HepG2 (cell line): ENCODE measurements at regions not wholly inside any gene's neighbourhood (a gene's known extent, or its start where the extent isn't known, plus 50 kb on each side); places are given as distances from the start of the nearest gene placed in this dataset.

Experiments
- CREB1 ChIP-seq, 2 experiments: fragments of 450-650 bp in 1 of 2; IDR thresholded peaks; 2 replicates each; pipeline ENCODE4 v1.6.1; 2016 to 2017; ENCODE audit warnings: control low read depth in 1 of 2, mild to moderate bottlenecking in 1 of 2, missing compliant biosample characterization in 1 of 2, missing genetic modification characterization in 1 of 2
- GABPB1 ChIP-seq: IDR thresholded peaks from 2 replicates; pipeline ENCODE4 v1.6.1; 2016; ENCODE audit warnings: mild to moderate bottlenecking, missing genetic modification reagents, moderate library complexity, missing compliant biosample characterization
- MEIS2 ChIP-seq: sonication (generic); formaldehyde crosslinking; IDR thresholded peaks from 2 replicates; pipeline ENCODE4 v1.9.0; 2021; ENCODE audit warnings: mild to moderate bottlenecking, missing genetic modification reagents
- NAIF1 ChIP-seq: sonication (generic); formaldehyde crosslinking; IDR thresholded peaks from 2 replicates; pipeline ENCODE4 v1.5.0; 2020; ENCODE audit warnings: mild to moderate bottlenecking, missing genetic modification reagents, borderline replicate concordance
- SIX4 ChIP-seq: sonication (generic); formaldehyde crosslinking; IDR thresholded peaks from 2 replicates; pipeline ENCODE4 v1.4.0; 2020; ENCODE audit warnings: missing genetic modification reagents
- ZMAT3 ChIP-seq: sonication (generic); formaldehyde crosslinking; conservative IDR thresholded peaks from 2 replicates; pipeline ENCODE4 v1.7.0; 2021; ENCODE audit warnings: missing genetic modification reagents
- ZNF12 ChIP-seq: sonication (generic); formaldehyde crosslinking; IDR thresholded peaks from 2 replicates; pipeline ENCODE4 v1.5.0; 2020; ENCODE audit warnings: missing genetic modification reagents
- ZNF121 ChIP-seq: sonication (generic); formaldehyde crosslinking; IDR thresholded peaks from 2 replicates; pipeline ENCODE4 v1.5.0; 2020; ENCODE audit warnings: mild to moderate bottlenecking, missing genetic modification reagents
- ZNF224 ChIP-seq: sonication (generic); formaldehyde crosslinking; IDR thresholded peaks from 2 replicates; pipeline ENCODE4 v1.5.0; 2020; ENCODE audit warnings: mild to moderate bottlenecking, missing genetic modification reagents
- ZNF30 ChIP-seq: sonication (generic); formaldehyde crosslinking; IDR thresholded peaks from 2 replicates; pipeline ENCODE4 v1.5.0; 2020; ENCODE audit warnings: mild to moderate bottlenecking, missing genetic modification reagents
- ZNF432 ChIP-seq: sonication (generic); formaldehyde crosslinking; IDR thresholded peaks from 2 replicates; pipeline ENCODE4 v1.5.0; 2020; ENCODE audit warnings: missing genetic modification reagents, mild to moderate bottlenecking, borderline replicate concordance
- ZNF598 ChIP-seq: sonication (generic); formaldehyde crosslinking; IDR thresholded peaks from 2 replicates; pipeline ENCODE4 v1.5.1; 2020; ENCODE audit warnings: mild to moderate bottlenecking, missing genetic modification reagents, borderline replicate concordance
- ZNF766 ChIP-seq: sonication (generic); formaldehyde crosslinking; IDR thresholded peaks from 2 replicates; pipeline ENCODE4 v1.5.0; 2020; ENCODE audit warnings: missing genetic modification reagents, borderline replicate concordance
- ZNF782 ChIP-seq: sonication (generic); formaldehyde crosslinking; IDR thresholded peaks from 2 replicates; pipeline ENCODE4 v1.4.0; 2020; ENCODE audit warnings: missing genetic modification reagents, mild to moderate bottlenecking, borderline replicate concordance
- ZNF816 ChIP-seq: sonication (generic); formaldehyde crosslinking; IDR thresholded peaks from 2 replicates; pipeline ENCODE4 v1.8.0; 2022; ENCODE audit warnings: missing genetic modification reagents, mild to moderate bottlenecking, borderline replicate concordance
- TF ChIP-seq, protein P1 (sequence below): sonication (generic); formaldehyde crosslinking; IDR thresholded peaks from 2 replicates; pipeline ENCODE4 v1.4.0; 2020; ENCODE audit warnings: missing genetic modification reagents
- TF ChIP-seq, protein P2 (sequence below): sonication (generic); formaldehyde crosslinking; IDR thresholded peaks from 2 replicates; pipeline ENCODE4 v1.4.0; 2020; ENCODE audit warnings: mild to moderate bottlenecking, missing genetic modification reagents, borderline replicate concordance
- TF ChIP-seq, protein P3 (sequence below): sonication (generic); formaldehyde crosslinking; IDR thresholded peaks from 2 replicates; pipeline ENCODE4 v1.5.1; 2020; ENCODE audit warnings: mild to moderate bottlenecking, missing genetic modification reagents, borderline replicate concordance

DNA sequence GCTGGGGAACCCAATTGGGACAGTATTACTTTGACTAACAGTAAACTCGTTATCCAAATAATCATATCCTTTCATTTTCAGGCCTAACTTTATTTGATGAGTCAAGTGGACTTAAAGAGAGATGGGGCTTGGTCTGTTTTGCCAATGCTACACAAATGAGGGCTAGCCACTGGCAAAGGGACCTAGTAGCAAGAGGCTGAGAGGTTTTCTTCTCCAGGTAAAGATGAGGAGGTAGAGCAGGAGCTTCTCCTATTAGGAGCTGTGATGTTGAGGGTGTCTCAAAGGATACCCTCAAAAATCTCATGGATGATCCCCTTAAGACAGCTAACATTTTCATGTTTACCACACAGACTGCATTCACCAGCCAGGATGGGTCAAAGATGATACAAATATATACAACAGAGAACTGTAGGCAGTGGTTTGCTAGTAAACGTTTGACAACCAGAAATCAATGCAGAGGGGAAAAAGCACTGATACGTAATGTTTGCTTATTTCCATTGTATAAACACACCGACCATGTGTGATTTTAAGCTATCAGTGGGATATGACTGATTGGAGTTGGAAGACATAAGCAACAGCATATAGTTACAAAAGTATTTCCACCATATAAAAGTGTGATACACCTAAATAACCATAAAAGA is 153.3 kb downstream of the IBTK start (continued):
- TF ChIP-seq GABPB1 (no peak), ZNF121 (no peak), ZNF816 (peak; percentile 48; the same call in 1 of the 2 replicates), CREB1 (IDR thresholded peaks at IDR 0.05) (peak; percentile 34; the same call in 1 of the 2 replicates), CREB1 (CRISPR knock-in tag; IDR thresholded peaks at IDR 0.05) (peak; percentile 85), ZNF224 (no peak), ZNF30 (CRISPR knock-in tag) (no peak), NAIF1 (CRISPR knock-in tag) (0 out of 2 replicates have a peak, but pooled peaks have one; percentile 36), ZNF766 (CRISPR knock-in tag) (no peak), ZNF782 (CRISPR knock-in tag) (no peak), MEIS2 (CRISPR knock-in tag) (peak; percentile 72; the same call in 1 of the 2 replicates), ZNF598 (CRISPR knock-in tag) (no peak), SIX4 (CRISPR knock-in tag) (0 out of 2 replicates have a peak, but pooled peaks have one; percentile 40), ZMAT3 (CRISPR knock-in tag) (no peak), ZNF12 (peak; percentile 48; the same call in 1 of the 2 replicates), ZNF432 (CRISPR knock-in tag) (no peak)
- TF ChIP-seq, protein P1, sequence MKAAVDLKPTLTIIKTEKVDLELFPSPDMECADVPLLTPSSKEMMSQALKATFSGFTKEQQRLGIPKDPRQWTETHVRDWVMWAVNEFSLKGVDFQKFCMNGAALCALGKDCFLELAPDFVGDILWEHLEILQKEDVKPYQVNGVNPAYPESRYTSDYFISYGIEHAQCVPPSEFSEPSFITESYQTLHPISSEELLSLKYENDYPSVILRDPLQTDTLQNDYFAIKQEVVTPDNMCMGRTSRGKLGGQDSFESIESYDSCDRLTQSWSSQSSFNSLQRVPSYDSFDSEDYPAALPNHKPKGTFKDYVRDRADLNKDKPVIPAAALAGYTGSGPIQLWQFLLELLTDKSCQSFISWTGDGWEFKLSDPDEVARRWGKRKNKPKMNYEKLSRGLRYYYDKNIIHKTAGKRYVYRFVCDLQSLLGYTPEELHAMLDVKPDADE (CRISPR knock-in tag) = no peak
- TF ChIP-seq, protein P2, sequence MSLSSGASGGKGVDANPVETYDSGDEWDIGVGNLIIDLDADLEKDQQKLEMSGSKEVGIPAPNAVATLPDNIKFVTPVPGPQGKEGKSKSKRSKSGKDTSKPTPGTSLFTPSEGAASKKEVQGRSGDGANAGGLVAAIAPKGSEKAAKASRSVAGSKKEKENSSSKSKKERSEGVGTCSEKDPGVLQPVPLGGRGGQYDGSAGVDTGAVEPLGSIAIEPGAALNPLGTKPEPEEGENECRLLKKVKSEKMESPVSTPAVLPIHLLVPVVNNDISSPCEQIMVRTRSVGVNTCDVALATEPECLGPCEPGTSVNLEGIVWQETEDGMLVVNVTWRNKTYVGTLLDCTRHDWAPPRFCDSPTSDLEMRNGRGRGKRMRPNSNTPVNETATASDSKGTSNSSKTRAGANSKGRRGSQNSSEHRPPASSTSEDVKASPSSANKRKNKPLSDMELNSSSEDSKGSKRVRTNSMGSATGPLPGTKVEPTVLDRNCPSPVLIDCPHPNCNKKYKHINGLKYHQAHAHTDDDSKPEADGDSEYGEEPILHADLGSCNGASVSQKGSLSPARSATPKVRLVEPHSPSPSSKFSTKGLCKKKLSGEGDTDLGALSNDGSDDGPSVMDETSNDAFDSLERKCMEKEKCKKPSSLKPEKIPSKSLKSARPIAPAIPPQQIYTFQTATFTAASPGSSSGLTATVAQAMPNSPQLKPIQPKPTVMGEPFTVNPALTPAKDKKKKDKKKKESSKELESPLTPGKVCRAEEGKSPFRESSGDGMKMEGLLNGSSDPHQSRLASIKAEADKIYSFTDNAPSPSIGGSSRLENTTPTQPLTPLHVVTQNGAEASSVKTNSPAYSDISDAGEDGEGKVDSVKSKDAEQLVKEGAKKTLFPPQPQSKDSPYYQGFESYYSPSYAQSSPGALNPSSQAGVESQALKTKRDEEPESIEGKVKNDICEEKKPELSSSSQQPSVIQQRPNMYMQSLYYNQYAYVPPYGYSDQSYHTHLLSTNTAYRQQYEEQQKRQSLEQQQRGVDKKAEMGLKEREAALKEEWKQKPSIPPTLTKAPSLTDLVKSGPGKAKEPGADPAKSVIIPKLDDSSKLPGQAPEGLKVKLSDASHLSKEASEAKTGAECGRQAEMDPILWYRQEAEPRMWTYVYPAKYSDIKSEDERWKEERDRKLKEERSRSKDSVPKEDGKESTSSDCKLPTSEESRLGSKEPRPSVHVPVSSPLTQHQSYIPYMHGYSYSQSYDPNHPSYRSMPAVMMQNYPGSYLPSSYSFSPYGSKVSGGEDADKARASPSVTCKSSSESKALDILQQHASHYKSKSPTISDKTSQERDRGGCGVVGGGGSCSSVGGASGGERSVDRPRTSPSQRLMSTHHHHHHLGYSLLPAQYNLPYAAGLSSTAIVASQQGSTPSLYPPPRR = peak; percentile 85; the same call in 1 of the 2 replicates
- TF ChIP-seq, protein P3, sequence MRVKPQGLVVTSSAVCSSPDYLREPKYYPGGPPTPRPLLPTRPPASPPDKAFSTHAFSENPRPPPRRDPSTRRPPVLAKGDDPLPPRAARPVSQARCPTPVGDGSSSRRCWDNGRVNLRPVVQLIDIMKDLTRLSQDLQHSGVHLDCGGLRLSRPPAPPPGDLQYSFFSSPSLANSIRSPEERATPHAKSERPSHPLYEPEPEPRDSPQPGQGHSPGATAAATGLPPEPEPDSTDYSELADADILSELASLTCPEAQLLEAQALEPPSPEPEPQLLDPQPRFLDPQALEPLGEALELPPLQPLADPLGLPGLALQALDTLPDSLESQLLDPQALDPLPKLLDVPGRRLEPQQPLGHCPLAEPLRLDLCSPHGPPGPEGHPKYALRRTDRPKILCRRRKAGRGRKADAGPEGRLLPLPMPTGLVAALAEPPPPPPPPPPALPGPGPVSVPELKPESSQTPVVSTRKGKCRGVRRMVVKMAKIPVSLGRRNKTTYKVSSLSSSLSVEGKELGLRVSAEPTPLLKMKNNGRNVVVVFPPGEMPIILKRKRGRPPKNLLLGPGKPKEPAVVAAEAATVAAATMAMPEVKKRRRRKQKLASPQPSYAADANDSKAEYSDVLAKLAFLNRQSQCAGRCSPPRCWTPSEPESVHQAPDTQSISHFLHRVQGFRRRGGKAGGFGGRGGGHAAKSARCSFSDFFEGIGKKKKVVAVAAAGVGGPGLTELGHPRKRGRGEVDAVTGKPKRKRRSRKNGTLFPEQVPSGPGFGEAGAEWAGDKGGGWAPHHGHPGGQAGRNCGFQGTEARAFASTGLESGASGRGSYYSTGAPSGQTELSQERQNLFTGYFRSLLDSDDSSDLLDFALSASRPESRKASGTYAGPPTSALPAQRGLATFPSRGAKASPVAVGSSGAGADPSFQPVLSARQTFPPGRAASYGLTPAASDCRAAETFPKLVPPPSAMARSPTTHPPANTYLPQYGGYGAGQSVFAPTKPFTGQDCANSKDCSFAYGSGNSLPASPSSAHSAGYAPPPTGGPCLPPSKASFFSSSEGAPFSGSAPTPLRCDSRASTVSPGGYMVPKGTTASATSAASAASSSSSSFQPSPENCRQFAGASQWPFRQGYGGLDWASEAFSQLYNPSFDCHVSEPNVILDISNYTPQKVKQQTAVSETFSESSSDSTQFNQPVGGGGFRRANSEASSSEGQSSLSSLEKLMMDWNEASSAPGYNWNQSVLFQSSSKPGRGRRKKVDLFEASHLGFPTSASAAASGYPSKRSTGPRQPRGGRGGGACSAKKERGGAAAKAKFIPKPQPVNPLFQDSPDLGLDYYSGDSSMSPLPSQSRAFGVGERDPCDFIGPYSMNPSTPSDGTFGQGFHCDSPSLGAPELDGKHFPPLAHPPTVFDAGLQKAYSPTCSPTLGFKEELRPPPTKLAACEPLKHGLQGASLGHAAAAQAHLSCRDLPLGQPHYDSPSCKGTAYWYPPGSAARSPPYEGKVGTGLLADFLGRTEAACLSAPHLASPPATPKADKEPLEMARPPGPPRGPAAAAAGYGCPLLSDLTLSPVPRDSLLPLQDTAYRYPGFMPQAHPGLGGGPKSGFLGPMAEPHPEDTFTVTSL (CRISPR knock-in tag) = peak; percentile 94
